CD14-positive monocyte (primary cell): ENCODE measurements at regions not wholly inside any gene's neighbourhood (a gene's known extent, or its start where the extent isn't known, plus 50 kb on each side); places are given as distances from the start of the nearest gene placed in this dataset.
"Not testable (repeated sequence)": the region's sequence is repeated elsewhere in the genome, so short reads cannot be mapped to it uniquely, and the experiment has no call there.

Experiments
- DNase-seq, 3 donors: peaks; one replicate each; pipeline ENCODE4 v3.0.0-alpha.2; 2011 to 2022
- H2AFZ ChIP-seq: 2 replicates; pipeline ENCODE4 v1.6.0; 2012; ENCODE audit warnings: mild to moderate bottlenecking, low read depth, low read length, inconsistent platforms; ENCODE audit not compliant: insufficient read depth, poor library complexity, severe bottlenecking
- H3K27ac ChIP-seq, 2 donors: 1 replicate in 1 of 2; 2 replicates in 1 of 2; pipeline ENCODE4 v1.5.1; 2012 to 2013; ENCODE audit warnings: low read length in 2 of 2, control low read depth in 1 of 2, inconsistent platforms in 1 of 2, low read depth in 1 of 2, mild to moderate bottlenecking in 1 of 2
- H3K27me3 ChIP-seq, 2 donors: one replicate each; pipeline versions ENCODE4 v1.6.0 to v1.6.1; 2011 to 2013; ENCODE audit warnings: low read length in 2 of 2; ENCODE audit not compliant: control insufficient read depth in 2 of 2, insufficient read depth in 2 of 2
- H3K36me3 ChIP-seq, 2 donors: replicated peaks in 1 of 2; 1 replicate in 1 of 2; 2 replicates in 1 of 2; pipeline versions ENCODE4 v1.5.1 to v1.6.1; 2012 to 2013; ENCODE audit warnings: low read length in 2 of 2, control low read depth in 1 of 2, inconsistent platforms in 1 of 2, mild to moderate bottlenecking in 1 of 2; ENCODE audit not compliant: insufficient read depth in 2 of 2, control insufficient read depth in 1 of 2
- H3K4me1 ChIP-seq, 2 donors: 1 replicate in 1 of 2; 2 replicates in 1 of 2; pipeline versions ENCODE4 v1.5.1 to v1.6.1; 2012 to 2013; ENCODE audit warnings: low read length in 2 of 2, control low read depth in 1 of 2, inconsistent platforms in 1 of 2, mild to moderate bottlenecking in 1 of 2, moderate library complexity in 1 of 2; ENCODE audit not compliant: insufficient read depth in 2 of 2, control insufficient read depth in 1 of 2
- H3K4me2 ChIP-seq: replicated peaks from 2 replicates; pipeline ENCODE3; 2012; ENCODE audit warnings: low read length, moderate library complexity, mild to moderate bottlenecking; ENCODE audit not compliant: poor library complexity, severe bottlenecking; ENCODE audit errors: extremely low read depth
- H3K4me3 ChIP-seq, 3 experiments: fragments of 200-600 bp in 1 of 3; sonication (generic) in 1 of 3; replicated peaks in 1 of 3; 1 replicate in 2 of 3; 2 replicates in 1 of 3; pipeline ENCODE4 v1.5.1; 2011 to 2013; ENCODE audit warnings: low read length in 3 of 3, mild to moderate bottlenecking in 3 of 3, control low read depth in 2 of 3, low read depth in 2 of 3, inconsistent platforms in 1 of 3, moderate library complexity in 1 of 3
- H3K79me2 ChIP-seq: 2 replicates; pipeline ENCODE4 v1.6.0; 2012; ENCODE audit warnings: mild to moderate bottlenecking, control low read depth, inconsistent platforms, low read length, moderate library complexity; ENCODE audit not compliant: insufficient read depth
- H3K9ac ChIP-seq: 2 replicates; pipeline ENCODE4 v1.6.0; 2017; ENCODE audit warnings: low read length, mild to moderate bottlenecking; ENCODE audit not compliant: insufficient read depth, poor library complexity, severe bottlenecking
- H3K9me3 ChIP-seq, 2 donors: replicated peaks in 1 of 2; 1 replicate in 1 of 2; 2 replicates in 1 of 2; pipeline versions ENCODE4 v1.5.1 to v1.6.1; 2012 to 2013; ENCODE audit warnings: low read length in 2 of 2, control low read depth in 1 of 2; ENCODE audit not compliant: control insufficient read depth in 1 of 2, insufficient read depth in 1 of 2
- H4K20me1 ChIP-seq: 2 replicates; pipeline ENCODE4 v1.6.0; 2012; ENCODE audit warnings: mild to moderate bottlenecking, low read length, control low read depth, moderate library complexity; ENCODE audit not compliant: insufficient read depth
- H3K27ac Mint-ChIP-seq, 7 donors: one replicate each; pipeline ENCODE4 v1.8.0; 2020; ENCODE audit warnings: mild to moderate bottlenecking in 7 of 7, mixed read lengths in 7 of 7, moderate library complexity in 6 of 7, inconsistent platforms in 2 of 7
- H3K27me3 Mint-ChIP-seq, 3 donors: one replicate each; pipeline ENCODE4 v1.8.0; 2021 to 2022; ENCODE audit warnings: low read depth in 3 of 3, mild to moderate bottlenecking in 3 of 3, mixed read lengths in 3 of 3, moderate library complexity in 3 of 3, inconsistent platforms in 1 of 3
- H3K36me3 Mint-ChIP-seq, 2 donors: one replicate each; pipeline ENCODE4 v1.8.0; 2020; ENCODE audit warnings: mixed read lengths in 2 of 2, inconsistent platforms in 1 of 2, mild to moderate bottlenecking in 1 of 2
- H3K4me1 Mint-ChIP-seq: one replicate; pipeline ENCODE4 v1.8.0; 2020; ENCODE audit warnings: mild to moderate bottlenecking, mixed read lengths
- H3K4me3 Mint-ChIP-seq, 2 donors: one replicate each; pipeline ENCODE4 v1.8.0; 2020; ENCODE audit warnings: mild to moderate bottlenecking in 2 of 2, mixed read lengths in 2 of 2, moderate library complexity in 1 of 2
- H3K9me3 Mint-ChIP-seq, 7 donors: one replicate each; pipeline ENCODE4 v1.8.0; 2020 to 2022; ENCODE audit warnings: mixed read lengths in 7 of 7, mild to moderate bottlenecking in 6 of 7, moderate library complexity in 6 of 7, inconsistent platforms in 2 of 7
- WGBS: methylation state at CpG from one replicate; pipeline ENCODE4 v1.1.5; 2013; ENCODE audit warnings: missing lambda C conversion rate; ENCODE audit not compliant: insufficient coverage; 5-methylcytosine and 5-hydroxymethylcytosine counted together
- intact Hi-C, 2 donors: fragments of 100-400 bp; cut with micrococcal nuclease; formaldehyde crosslinking; loops; one replicate each; pipeline versions ENCODE4 v1.15.0 to v1.15.1; 2023
- TF ChIP-seq, protein P1 (sequence below): fragments of 200-600 bp; IDR thresholded peaks from one replicate; pipeline ENCODE4 v1.8.0; 2022; ENCODE audit warnings: antibody characterized with exemption, mild to moderate bottlenecking

DNA sequence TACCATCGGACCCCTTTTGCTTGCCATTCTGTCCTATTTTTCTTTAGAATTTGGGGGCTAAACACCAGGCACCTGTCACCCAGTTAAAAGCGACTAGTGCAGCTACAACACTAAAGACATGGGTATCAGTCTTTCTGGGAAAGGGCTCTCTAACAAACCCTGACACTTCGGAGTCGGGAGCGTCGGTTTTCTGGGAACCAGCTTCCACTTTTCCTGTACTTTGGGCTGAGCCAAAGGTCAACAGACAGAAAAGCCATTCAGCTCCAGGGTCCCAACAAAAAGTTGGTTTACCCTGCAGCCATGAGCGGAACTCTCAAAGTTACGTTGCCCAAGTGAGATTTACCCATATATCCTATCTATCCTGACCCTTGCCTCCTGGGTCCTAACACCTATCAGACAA is 337.0 kb upstream of the SLITRK5 start:
- H3K9me3 ChIP-seq, result peaks cover 3 to 20% of the 10 kb centered on the region in 2 donors
- H3K4me3 ChIP-seq, result no peak overlapping the region
- no peak overlapping the region for H2AFZ ChIP-seq
- no peaks in the 10 kb centered on the region for H3K36me3 ChIP-seq
- no peak overlapping the region for H3K4me2 ChIP-seq
- no peaks in the 10 kb centered on the region for H3K79me2 ChIP-seq
- H3K4me1 ChIP-seq, result no peaks in the 10 kb centered on the region
- H4K20me1 ChIP-seq, result no peaks in the 10 kb centered on the region
- Mint-ChIP-seq H3K4me1 (no peaks in the 10 kb centered on the region), H3K27me3 (no peaks in the 10 kb centered on the region), H3K36me3 (no peaks in the 10 kb centered on the region), H3K9me3 (peaks cover 4 to 33% (median 10%) of the 10 kb centered on the region in 7 donors), H3K4me3 (no peak overlapping the region), H3K27ac (no peak overlapping the region)
- H3K27ac ChIP-seq, result no peak overlapping the region
- intact Hi-C loops, result no loop called here
- DNase-seq, result no peak
- no peak overlapping the region for H3K9ac ChIP-seq
- TF ChIP-seq, protein P1, sequence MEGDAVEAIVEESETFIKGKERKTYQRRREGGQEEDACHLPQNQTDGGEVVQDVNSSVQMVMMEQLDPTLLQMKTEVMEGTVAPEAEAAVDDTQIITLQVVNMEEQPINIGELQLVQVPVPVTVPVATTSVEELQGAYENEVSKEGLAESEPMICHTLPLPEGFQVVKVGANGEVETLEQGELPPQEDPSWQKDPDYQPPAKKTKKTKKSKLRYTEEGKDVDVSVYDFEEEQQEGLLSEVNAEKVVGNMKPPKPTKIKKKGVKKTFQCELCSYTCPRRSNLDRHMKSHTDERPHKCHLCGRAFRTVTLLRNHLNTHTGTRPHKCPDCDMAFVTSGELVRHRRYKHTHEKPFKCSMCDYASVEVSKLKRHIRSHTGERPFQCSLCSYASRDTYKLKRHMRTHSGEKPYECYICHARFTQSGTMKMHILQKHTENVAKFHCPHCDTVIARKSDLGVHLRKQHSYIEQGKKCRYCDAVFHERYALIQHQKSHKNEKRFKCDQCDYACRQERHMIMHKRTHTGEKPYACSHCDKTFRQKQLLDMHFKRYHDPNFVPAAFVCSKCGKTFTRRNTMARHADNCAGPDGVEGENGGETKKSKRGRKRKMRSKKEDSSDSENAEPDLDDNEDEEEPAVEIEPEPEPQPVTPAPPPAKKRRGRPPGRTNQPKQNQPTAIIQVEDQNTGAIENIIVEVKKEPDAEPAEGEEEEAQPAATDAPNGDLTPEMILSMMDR, result no peak
- no peaks in the 10 kb centered on the region for H3K27me3 ChIP-seq
- WGBS, result 98% methylated on average over 7 of the region's 8 CpGs

DNA sequence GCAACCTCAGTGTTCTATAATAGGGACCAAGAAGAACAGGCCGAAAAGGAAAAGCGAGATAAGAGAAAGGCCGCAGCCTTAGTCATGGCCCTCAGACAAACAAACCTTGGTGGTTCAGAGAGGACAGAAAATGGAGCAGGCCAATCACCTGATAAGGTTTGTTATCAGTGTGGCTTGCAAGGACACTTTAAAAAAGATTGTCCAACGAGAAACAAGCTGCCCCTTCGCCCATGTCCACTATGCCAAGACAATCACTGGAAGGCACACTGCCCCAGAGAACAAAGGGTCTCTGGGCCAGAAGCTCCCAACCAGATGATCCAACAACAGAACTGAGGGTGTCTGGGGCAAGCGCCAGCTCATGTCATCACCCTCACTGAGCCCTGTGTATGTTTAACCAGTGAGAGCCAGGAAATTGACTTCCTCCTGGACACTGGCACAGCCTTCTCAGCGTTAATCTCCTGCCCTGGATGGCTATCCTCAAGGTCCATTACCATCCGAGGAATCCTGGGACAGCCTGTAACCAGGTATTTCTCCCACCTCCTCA is 334.8 kb upstream of the SLITRK5 start:
- H4K20me1 ChIP-seq, H3K79me2 ChIP-seq, H3K9ac ChIP-seq, H2AFZ ChIP-seq, DNase-seq, H3K27me3 Mint-ChIP-seq, intact Hi-C loops, H3K4me1 Mint-ChIP-seq, H3K36me3 ChIP-seq, H3K27me3 ChIP-seq, H3K4me3 Mint-ChIP-seq, H3K36me3 Mint-ChIP-seq, H3K4me3 ChIP-seq, H3K27ac ChIP-seq, H3K4me1 ChIP-seq, H3K4me2 ChIP-seq, H3K27ac Mint-ChIP-seq: not testable (repeated sequence)
- WGBS, result 81% methylated on average over 4 of the region's 8 CpGs
- peaks cover 3 to 17% of the 10 kb centered on the region in 2 donors for H3K9me3 ChIP-seq
- H3K9me3 Mint-ChIP-seq, result peaks cover 4 to 29% (median 8%) of the 10 kb centered on the region in 7 donors
